H1 (cell line): ENCODE measurements at regions not wholly inside any gene's neighbourhood (a gene's known extent, or its start where the extent isn't known, plus 50 kb on each side); places are given as distances from the start of the nearest gene placed in this dataset.

ENCODE experiments used
- CTCF ChIA-PET: fragments of 300-600 bp; sonication (Branson Sonifier 250); formaldehyde crosslinking; loops from one replicate; lab custom pipeline; 2021; ENCODE audit not compliant: partially characterized antibody; lab: Charles Lee
- POLR2A ChIA-PET: fragments of 300-600 bp; sonication (Branson Sonifier 250); formaldehyde crosslinking; loops from one replicate; lab custom pipeline; 2021; ENCODE audit warnings: inconsistent platforms; ENCODE audit not compliant: partially characterized antibody; lab: Charles Lee
- DNase-seq, 2 experiments: peaks; one replicate each; pipeline versions ENCODE4 v3.0.0 to v3.0.0-alpha.2; 2010 to 2022; ENCODE audit warnings: low spot score in 2 of 2, low read depth in 1 of 2, mixed read lengths in 1 of 2
- FAIRE-seq: peaks from 2 replicates; lab custom pipeline; 2011; peaks lifted over from hg19 to GRCh38; lab: Jason Lieb, UNC
- H2AFZ ChIP-seq: 2 replicates; pipeline ENCODE4 v1.8.1; 2012; ENCODE audit warnings: low read length, inconsistent platforms
- H2AK5ac ChIP-seq: 2 replicates; pipeline ENCODE4 v1.6.1; 2013; ENCODE audit warnings: low read depth, low read length
- H2BK120ac ChIP-seq: replicated peaks from 2 replicates; pipeline ENCODE3; 2013; ENCODE audit warnings: low read depth, low read length, inconsistent platforms
- H2BK12ac ChIP-seq: 2 replicates; pipeline ENCODE4 v1.6.1; 2013; ENCODE audit warnings: low read depth, low read length
- H2BK15ac ChIP-seq: 2 replicates; pipeline ENCODE4 v1.6.1; 2013; ENCODE audit warnings: low read length
- H2BK20ac ChIP-seq: 2 replicates; pipeline ENCODE4 v1.6.1; 2013; ENCODE audit warnings: low read length
- H2BK5ac ChIP-seq: 2 replicates; pipeline ENCODE4 v1.6.1; 2013; ENCODE audit warnings: low read depth, low read length
- H3K14ac ChIP-seq: 2 replicates; pipeline ENCODE4 v1.6.1; 2013; ENCODE audit warnings: inconsistent platforms; ENCODE audit not compliant: insufficient read length
- H3K18ac ChIP-seq: 2 replicates; pipeline ENCODE4 v1.6.1; 2013; ENCODE audit warnings: low read length; ENCODE audit errors: extremely low read depth
- H3K23ac ChIP-seq: 2 replicates; pipeline ENCODE4 v1.6.1; 2013; ENCODE audit warnings: inconsistent platforms; ENCODE audit not compliant: insufficient read length
- H3K23me2 ChIP-seq: 2 replicates; pipeline ENCODE4 v1.6.1; 2013; ENCODE audit warnings: low read depth, low read length
- H3K27ac ChIP-seq: 2 replicates; pipeline ENCODE4 v1.6.1; 2011; ENCODE audit warnings: low read depth, low read length, inconsistent platforms
- H3K27me3 ChIP-seq, 4 experiments: replicated peaks in 1 of 4; 1 replicate in 1 of 4; 2 replicates in 3 of 4; pipeline versions ENCODE4 v1.6.1 to v1.8.1; 2011 to 2013; ENCODE audit warnings: low read length in 3 of 4, mild to moderate bottlenecking in 3 of 4, inconsistent platforms in 2 of 4, mixed read lengths in 2 of 4, moderate library complexity in 1 of 4; ENCODE audit not compliant: control insufficient read depth in 3 of 4, insufficient read depth in 3 of 4; ENCODE audit errors: extremely low read depth in 1 of 4
- H3K36me3 ChIP-seq, 4 experiments: 2 replicates each; pipeline versions ENCODE4 v1.6.1 to v1.8.1; 2011 to 2013; ENCODE audit warnings: mild to moderate bottlenecking in 4 of 4, low read length in 3 of 4, moderate library complexity in 2 of 4, control low read depth in 1 of 4, inconsistent platforms in 1 of 4; ENCODE audit not compliant: insufficient read depth in 4 of 4, control insufficient read depth in 2 of 4
- H3K4ac ChIP-seq: replicated peaks from 2 replicates; pipeline ENCODE3; 2013; ENCODE audit warnings: low read length, low read depth, mixed read lengths, inconsistent platforms; ENCODE audit not compliant: insufficient read length
- H3K4me1 ChIP-seq, 4 experiments: replicated peaks in 1 of 4; 1 replicate in 1 of 4; 2 replicates in 3 of 4; pipeline versions ENCODE4 v1.6.1 to v1.8.1; 2011 to 2013; ENCODE audit warnings: low read length in 3 of 4, inconsistent platforms in 2 of 4, mixed read lengths in 1 of 4; ENCODE audit not compliant: insufficient read depth in 4 of 4, control insufficient read depth in 3 of 4
- H3K4me2 ChIP-seq, 2 experiments: 2 replicates each; pipeline versions ENCODE4 v1.6.1 to v1.8.1; 2011 to 2013; ENCODE audit warnings: low read depth in 2 of 2, low read length in 2 of 2, control low read depth in 1 of 2, inconsistent platforms in 1 of 2, mild to moderate bottlenecking in 1 of 2; ENCODE audit not compliant: insufficient read depth in 1 of 2
- H3K4me3 ChIP-seq, 4 experiments: fragments of 200-600, 300-600 bp in 1 of 4; sonication (generic), shearing (Covaris generic), sonication (Bioruptor Twin) in 1 of 4; 2 replicates each; pipeline versions ENCODE4 v1.5.1 to v1.8.1; 2011 to 2016; ENCODE audit warnings: low read length in 4 of 4, low read depth in 3 of 4, control low read depth in 2 of 4, inconsistent platforms in 2 of 4, mild to moderate bottlenecking in 2 of 4, mixed read lengths in 1 of 4, moderate library complexity in 1 of 4; ENCODE audit not compliant: insufficient read depth in 2 of 4; ENCODE audit errors: extremely low read depth in 1 of 4
- H3K56ac ChIP-seq: replicated peaks from 2 replicates; pipeline ENCODE3; 2013; ENCODE audit warnings: low read depth, mild to moderate bottlenecking, mixed read lengths, low read length, inconsistent platforms; ENCODE audit not compliant: insufficient read length
- H3K79me1 ChIP-seq: 2 replicates; pipeline ENCODE4 v1.6.1; 2013; ENCODE audit warnings: low read depth, low read length, control low read depth
- H3K79me2 ChIP-seq, 2 experiments: 2 replicates each; pipeline versions ENCODE4 v1.6.1 to v1.8.1; 2012 to 2013; ENCODE audit warnings: low read length in 2 of 2, mild to moderate bottlenecking in 2 of 2, inconsistent platforms in 1 of 2; ENCODE audit not compliant: insufficient read depth in 2 of 2, control insufficient read depth in 1 of 2
- H3K9ac ChIP-seq, 4 experiments: replicated peaks in 1 of 4; 1 replicate in 1 of 4; 2 replicates in 3 of 4; pipeline versions ENCODE4 v1.6.1 to v1.8.1; 2011 to 2013; ENCODE audit warnings: low read depth in 3 of 4, low read length in 3 of 4, control low read depth in 2 of 4, mild to moderate bottlenecking in 2 of 4, moderate library complexity in 2 of 4, inconsistent platforms in 1 of 4; ENCODE audit errors: extremely low read depth in 1 of 4
- H3K9me3 ChIP-seq, 2 experiments: 2 replicates each; pipeline versions ENCODE4 v1.6.1 to v1.8.1; 2012 to 2013; ENCODE audit warnings: mild to moderate bottlenecking in 2 of 2, moderate library complexity in 2 of 2, control low read depth in 1 of 2, inconsistent platforms in 1 of 2, low read depth in 1 of 2, low read length in 1 of 2, mixed read lengths in 1 of 2; ENCODE audit not compliant: insufficient read depth in 2 of 2
- H4K20me1 ChIP-seq, 2 experiments: replicated peaks in 1 of 2; 2 replicates each; pipeline versions ENCODE3 to v1.8.1; 2011 to 2013; ENCODE audit warnings: inconsistent platforms in 2 of 2, low read length in 2 of 2, mild to moderate bottlenecking in 1 of 2; ENCODE audit not compliant: insufficient read depth in 2 of 2, control insufficient read depth in 1 of 2
- H4K5ac ChIP-seq: 2 replicates; pipeline ENCODE4 v1.6.1; 2013; ENCODE audit warnings: low read length, low read depth, mixed read lengths, inconsistent platforms; ENCODE audit not compliant: insufficient read length
- H4K8ac ChIP-seq: 2 replicates; pipeline ENCODE4 v1.8.0; 2013; ENCODE audit warnings: mild to moderate bottlenecking, moderate library complexity, low read length, inconsistent platforms; ENCODE audit not compliant: insufficient read depth; ENCODE audit errors: extremely low read depth
- H4K91ac ChIP-seq: replicated peaks from 2 replicates; pipeline ENCODE3; 2013; ENCODE audit warnings: low read length, mixed read lengths, inconsistent platforms; ENCODE audit not compliant: insufficient read length
- BACH1 ChIP-seq: IDR thresholded peaks from 2 replicates; pipeline ENCODE4 v1.6.1; 2012; ENCODE audit warnings: low read length, improper control_type of control experiment
- BRCA1 ChIP-seq: IDR thresholded peaks from 2 replicates; pipeline ENCODE4 v1.6.1; 2012; ENCODE audit warnings: low read depth, low read length, improper control_type of control experiment
- CHD1 ChIP-seq: IDR thresholded peaks from 2 replicates; pipeline ENCODE4 v1.6.1; 2012; ENCODE audit warnings: low read depth, low read length, improper control_type of control experiment
- CHD2 ChIP-seq: IDR thresholded peaks from 2 replicates; pipeline ENCODE4 v1.6.1; 2012; ENCODE audit warnings: low read length, improper control_type of control experiment
- CTBP2 ChIP-seq: IDR thresholded peaks from 2 replicates; pipeline ENCODE4 v1.7.0; 2011; ENCODE audit warnings: borderline replicate concordance, mild to moderate bottlenecking, moderate library complexity, mixed read lengths, low read length; ENCODE audit not compliant: insufficient read depth, insufficient read length
- EZH2 ChIP-seq: fragments of 200-600 bp; sonication (generic); IDR thresholded peaks from 2 replicates; pipeline ENCODE4 v1.7.1; 2012; ENCODE audit warnings: low read depth, mild to moderate bottlenecking, moderate library complexity, low read length, inconsistent platforms; ENCODE audit not compliant: severe bottlenecking
- KDM5A ChIP-seq: fragments of 200-600 bp; IDR thresholded peaks from 2 replicates; pipeline ENCODE4 v1.7.1; 2012; ENCODE audit warnings: mild to moderate bottlenecking, low read length, inconsistent platforms, mixed read lengths
- RNF2 ChIP-seq: fragments of 200-900, 300-1000 bp; sonication (generic); IDR thresholded peaks from 2 replicates; pipeline ENCODE4 v1.7.1; 2016; ENCODE audit warnings: borderline replicate concordance, low read depth, mild to moderate bottlenecking, antibody characterized with exemption, low read length; ENCODE audit not compliant: poor library complexity, severe bottlenecking; ENCODE audit errors: missing control alignments
- SUZ12 ChIP-seq: fragments of 200-600 bp; sonication (generic); IDR thresholded peaks from 2 replicates; pipeline ENCODE4 v1.6.1; 2012; ENCODE audit warnings: mild to moderate bottlenecking, inconsistent platforms, low read length, moderate library complexity, mixed read lengths
- TEAD4 ChIP-seq: IDR thresholded peaks from 2 replicates; pipeline ENCODE4 v1.6.1; 2012; ENCODE audit warnings: low read depth, low read length, inconsistent platforms, mixed read lengths
- YY1 ChIP-seq: IDR thresholded peaks from 2 replicates; pipeline ENCODE4 v1.6.1; 2011; ENCODE audit warnings: low read depth, mild to moderate bottlenecking, low read length
- WGBS, 2 experiments: shearing (Covaris generic) in 1 of 2; methylation state at CpG; one replicate each; pipeline versions ENCODE4 v1.1.6 to v1.1.7; 2013 to 2015; ENCODE audit warnings: low lambda C conversion rate in 2 of 2, mixed read lengths in 2 of 2, inconsistent platforms in 1 of 2, low coverage in 1 of 2, missing lambda C conversion rate in 1 of 2; ENCODE audit not compliant: insufficient replicate concordance in 2 of 2, insufficient coverage in 1 of 2, insufficient read length in 1 of 2; ENCODE audit errors: extremely low coverage in 1 of 2, missing lambda C conversion rate in 1 of 2; 5-methylcytosine and 5-hydroxymethylcytosine counted together

DNA sequence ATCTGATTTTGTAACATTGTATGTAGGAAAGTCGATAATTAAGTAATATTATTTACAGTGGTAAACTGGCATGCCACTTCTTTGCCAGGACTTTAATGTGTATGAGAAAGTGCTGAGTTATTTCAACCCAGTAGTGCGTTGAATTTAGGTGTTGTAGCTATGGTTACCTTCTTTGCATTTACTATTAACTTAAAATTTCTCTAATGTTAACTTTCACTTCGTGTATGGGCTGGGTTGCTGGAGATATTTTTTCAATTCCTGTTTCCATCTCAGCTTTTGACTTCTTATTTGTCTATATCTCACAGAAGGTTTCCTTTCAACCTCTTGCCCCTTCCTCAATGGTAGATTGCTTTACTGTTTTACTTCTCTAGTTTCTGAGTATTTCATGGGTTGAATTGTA is 1345.6 kb downstream of the FSCB start:
- H4K20me1 ChIP-seq: no peaks in the 10 kb centered on the region
- H3K4me1 ChIP-seq: no peaks in the 10 kb centered on the region
- no peaks in the 10 kb centered on the region for H3K79me1 ChIP-seq
- H3K4me2 ChIP-seq: no peak overlapping the region
- no peak overlapping the region for H3K4ac ChIP-seq
- H3K4me3 ChIP-seq: no peak overlapping the region
- ChIA-PET POLR2A (no interaction called here), CTCF (no interaction called here)
- H2BK12ac ChIP-seq: no peak overlapping the region
- no peak overlapping the region for H3K9ac ChIP-seq
- H3K36me3 ChIP-seq: no peaks in the 10 kb centered on the region
- no peak for FAIRE-seq
- H3K27me3 ChIP-seq: no peaks in the 10 kb centered on the region
- no peak overlapping the region for H3K14ac ChIP-seq
- no peak overlapping the region for H4K91ac ChIP-seq
- H2BK120ac ChIP-seq: no peak overlapping the region
- H3K18ac ChIP-seq: no peak overlapping the region
- no peaks in the 10 kb centered on the region; the same call in 1 of the 2 replicates for H3K23me2 ChIP-seq
- no peak overlapping the region for H3K23ac ChIP-seq
- no peak overlapping the region for H2AK5ac ChIP-seq
- H2BK20ac ChIP-seq: no peak overlapping the region
- H2BK5ac ChIP-seq: no peak overlapping the region
- no peak overlapping the region for H2AFZ ChIP-seq
- 94% methylated on average over 3 of the region's 3 CpGs; no CpG with 5 or more reads in 1 of the 2 experiments for WGBS, 2 experiments
- no peak overlapping the region for H2BK15ac ChIP-seq
- H3K27ac ChIP-seq: no peak overlapping the region
- H4K5ac ChIP-seq: no peak overlapping the region
- H3K9me3 ChIP-seq: no peaks in the 10 kb centered on the region
- no peaks in the 10 kb centered on the region for H3K79me2 ChIP-seq
- H4K8ac ChIP-seq: no peak overlapping the region
- no peak overlapping the region for H3K56ac ChIP-seq
- no peak for DNase-seq
- TF ChIP-seq BRCA1: no peak
- no peak for TF ChIP-seq EZH2
- no peak for TF ChIP-seq CHD2
- TF ChIP-seq SUZ12: no peak
- TF ChIP-seq CHD1: no peak
- TF ChIP-seq TEAD4: no peak
- no peak for TF ChIP-seq YY1
- no peak for TF ChIP-seq KDM5A
- no peak for TF ChIP-seq CTBP2
- no peak for TF ChIP-seq BACH1
- no peak for TF ChIP-seq RNF2
